ENCODE measurements at regions not wholly inside any gene's neighbourhood (a gene's known extent, or its start where the extent isn't known, plus 50 kb on each side); places are given as distances from the start of the nearest gene placed in this dataset.

DNA sequence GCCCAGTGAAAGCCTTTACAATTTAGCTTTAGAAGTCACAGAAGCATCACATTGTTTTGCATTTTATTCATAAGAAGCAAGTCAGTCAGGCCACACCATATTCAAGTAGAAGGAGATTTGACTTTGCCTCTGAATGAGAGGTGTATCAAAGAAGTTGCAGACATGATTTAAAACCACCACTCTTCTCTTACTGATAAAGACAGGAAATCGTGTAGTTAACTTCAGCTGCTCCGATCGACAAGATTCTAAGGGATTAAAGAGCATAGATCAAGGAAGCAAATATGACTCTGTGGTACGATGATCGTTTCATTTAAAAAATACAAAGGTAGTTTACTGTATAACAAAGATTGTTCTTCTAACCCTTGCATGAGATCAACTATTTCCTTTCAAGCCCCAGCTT lies 328.0 kb upstream of the PPP1R2C start:
- H3K36me3 ChIP-seq (ENCODE audit: control insufficient read depth, insufficient read depth, low read length), result no peaks in the 10 kb centered on the region
- H3K27ac ChIP-seq (ENCODE audit: low read length), result no peak overlapping the region
- peaks cover 4% of the 10 kb centered on the region for H3K9me3 ChIP-seq (ENCODE audit: control insufficient read depth, low read depth, low read length)
- peaks cover 3% of the 10 kb centered on the region for H3K4me1 ChIP-seq (ENCODE audit: control insufficient read depth, insufficient read depth, low read length)
- no peaks in the 10 kb centered on the region for H3K27me3 ChIP-seq (ENCODE audit: control insufficient read depth, insufficient read depth, low read length)
- WGBS (ENCODE audit: insufficient coverage, low lambda C conversion rate), result 92% methylated on average over 2 of the region's 5 CpGs
- DNase-seq, result no peak
- no peak overlapping the region for H3K4me3 ChIP-seq (ENCODE audit: low read length)

DNA sequence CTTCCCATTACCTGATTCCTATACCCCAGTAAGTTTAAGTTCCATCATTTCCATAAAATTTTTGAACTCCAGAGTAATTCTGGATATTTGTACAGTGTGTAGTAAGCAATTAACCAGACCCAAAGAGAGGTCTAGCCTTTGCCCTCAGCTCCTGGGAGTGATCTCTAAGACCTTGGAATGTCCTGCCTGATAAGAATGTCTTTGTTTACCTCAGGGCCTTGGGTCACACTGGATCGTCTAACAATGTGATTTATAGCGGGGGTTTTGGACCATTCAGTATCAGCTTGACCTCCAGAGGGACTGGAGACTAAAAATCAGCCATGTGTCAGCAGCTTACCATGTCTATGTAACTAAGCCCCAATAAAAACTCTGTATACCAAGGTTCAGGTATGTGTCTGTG lies 330.9 kb upstream of the PPP1R2C start:
- WGBS (ENCODE audit: insufficient coverage, low lambda C conversion rate), result no CpG with 5 or more reads among the region's 2 CpGs
- peaks cover 4% of the 10 kb centered on the region for H3K9me3 ChIP-seq (ENCODE audit: control insufficient read depth, low read depth, low read length)
- no peaks in the 10 kb centered on the region for H3K27me3 ChIP-seq (ENCODE audit: control insufficient read depth, insufficient read depth, low read length)
- peak in 1 of 2 donors; percentile 16 for DNase-seq
- no peak overlapping the region for H3K4me3 ChIP-seq (ENCODE audit: low read length)
- H3K27ac ChIP-seq (ENCODE audit: low read length), result no peak overlapping the region
- H3K4me1 ChIP-seq (ENCODE audit: control insufficient read depth, insufficient read depth, low read length), result peaks cover 3% of the 10 kb centered on the region
- H3K36me3 ChIP-seq (ENCODE audit: control insufficient read depth, insufficient read depth, low read length), result no peaks in the 10 kb centered on the region

DNA sequence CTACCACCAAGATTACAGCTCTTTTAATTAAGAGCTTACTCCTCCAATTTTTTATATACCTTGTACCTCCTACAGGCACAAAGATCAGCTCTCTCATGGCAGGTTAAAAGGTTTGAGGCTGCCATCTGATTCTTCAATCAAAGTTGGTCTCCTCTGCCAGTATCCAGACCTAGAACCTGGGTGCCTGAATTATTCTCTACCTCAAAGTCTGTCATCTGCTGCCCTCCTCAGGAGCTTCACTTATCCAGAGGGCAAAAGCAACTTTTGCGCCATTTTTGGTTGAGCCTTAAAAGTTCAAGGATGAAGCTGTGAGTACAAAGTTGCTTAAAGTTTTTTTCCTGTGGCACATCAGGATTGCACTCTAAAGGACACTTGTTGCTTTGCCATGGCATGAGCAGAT lies 343.7 kb upstream of the PPP1R2C start:
- no CpG with 5 or more reads among the region's 1 CpG for WGBS (ENCODE audit: insufficient coverage, low lambda C conversion rate)
- no peak for DNase-seq
- Histone ChIP-seq H3K9me3 (ENCODE audit: control insufficient read depth, low read depth, low read length) (no peaks in the 10 kb centered on the region), H3K36me3 (ENCODE audit: control insufficient read depth, insufficient read depth, low read length) (no peaks in the 10 kb centered on the region), H3K4me3 (ENCODE audit: low read length) (no peak overlapping the region), H3K27ac (ENCODE audit: low read length) (no peak overlapping the region), H3K27me3 (ENCODE audit: control insufficient read depth, insufficient read depth, low read length) (no peaks in the 10 kb centered on the region), H3K4me1 (ENCODE audit: control insufficient read depth, insufficient read depth, low read length) (no peaks in the 10 kb centered on the region)

DNA sequence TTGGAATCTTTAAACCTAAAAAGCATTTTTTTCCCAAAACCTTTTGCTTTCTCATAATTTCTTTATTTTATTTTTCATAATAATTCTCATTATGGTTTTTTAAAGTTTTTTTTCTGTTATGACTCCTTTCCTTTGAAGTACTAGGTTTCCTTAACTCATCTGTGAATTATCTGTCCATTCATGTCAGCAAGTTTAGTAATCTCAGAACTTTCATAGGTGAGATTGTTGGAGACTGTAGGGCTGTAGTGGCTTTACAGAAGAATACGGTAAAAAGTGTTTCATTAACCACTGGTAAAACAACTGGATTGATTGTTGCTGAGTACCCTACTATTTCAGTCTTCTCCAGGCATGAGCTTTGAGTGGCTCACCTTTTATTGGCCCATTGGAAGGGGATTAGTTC lies 361.7 kb upstream of the PPP1R2C start:
- Histone ChIP-seq H3K36me3 (ENCODE audit: control insufficient read depth, insufficient read depth, low read length) (no peaks in the 10 kb centered on the region), H3K9me3 (ENCODE audit: control insufficient read depth, low read depth, low read length) (no peaks in the 10 kb centered on the region), H3K27ac (ENCODE audit: low read length) (no peak overlapping the region), H3K4me3 (ENCODE audit: low read length) (no peak overlapping the region), H3K4me1 (ENCODE audit: control insufficient read depth, insufficient read depth, low read length) (no peaks in the 10 kb centered on the region), H3K27me3 (ENCODE audit: control insufficient read depth, insufficient read depth, low read length) (no peaks in the 10 kb centered on the region)
- DNase-seq, result no peak
- no CpG with 5 or more reads among the region's 1 CpG for WGBS (ENCODE audit: insufficient coverage, low lambda C conversion rate)

DNA sequence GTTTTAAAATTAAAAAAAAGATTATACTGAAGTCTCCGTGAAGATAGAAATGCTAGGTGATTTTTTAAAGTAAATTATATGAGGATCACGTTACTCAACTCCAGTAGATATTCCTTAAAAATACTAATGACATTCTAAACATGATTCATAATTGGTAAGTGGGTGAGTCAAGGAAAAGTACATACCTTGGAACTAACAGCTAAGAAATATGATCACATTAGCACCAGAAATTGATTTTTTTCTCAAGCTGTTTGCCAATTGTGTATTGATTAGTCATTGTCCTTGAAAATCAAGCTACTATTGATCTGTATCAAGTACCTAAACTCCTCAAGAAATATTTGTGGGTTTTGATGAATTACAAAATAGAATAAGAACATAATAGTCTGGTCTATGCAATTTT lies 362.6 kb upstream of the PPP1R2C start:
- Histone ChIP-seq H3K4me3 (ENCODE audit: low read length) (no peak overlapping the region), H3K9me3 (ENCODE audit: control insufficient read depth, low read depth, low read length) (no peaks in the 10 kb centered on the region), H3K36me3 (ENCODE audit: control insufficient read depth, insufficient read depth, low read length) (no peaks in the 10 kb centered on the region), H3K27ac (ENCODE audit: low read length) (no peak overlapping the region), H3K4me1 (ENCODE audit: control insufficient read depth, insufficient read depth, low read length) (no peaks in the 10 kb centered on the region), H3K27me3 (ENCODE audit: control insufficient read depth, insufficient read depth, low read length) (no peaks in the 10 kb centered on the region)
- WGBS (ENCODE audit: insufficient coverage, low lambda C conversion rate), result no CpG with 5 or more reads among the region's 2 CpGs
- DNase-seq, result no peak

DNA sequence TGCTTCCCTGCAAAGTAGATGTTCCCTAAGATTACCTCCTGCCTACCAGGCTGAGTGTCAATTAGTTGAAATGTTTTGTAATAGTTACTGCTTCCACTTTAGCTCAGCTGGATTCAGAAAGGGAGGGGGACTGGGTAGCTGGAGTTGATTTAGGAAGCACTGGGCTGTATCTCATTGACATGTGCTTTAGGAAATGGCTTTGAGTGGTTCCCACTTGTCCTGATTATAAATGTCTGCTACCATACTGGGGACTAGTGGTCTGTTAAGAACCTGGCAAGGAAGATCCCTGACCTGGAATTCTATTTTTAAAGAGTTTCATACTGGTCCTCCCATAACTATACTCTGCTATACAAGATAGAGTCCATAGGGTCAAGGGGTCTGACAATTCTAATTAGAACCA lies 363.9 kb upstream of the PPP1R2C start:
- H3K27me3 ChIP-seq (ENCODE audit: control insufficient read depth, insufficient read depth, low read length), result no peaks in the 10 kb centered on the region
- no peak overlapping the region for H3K27ac ChIP-seq (ENCODE audit: low read length)
- H3K36me3 ChIP-seq (ENCODE audit: control insufficient read depth, insufficient read depth, low read length), result no peaks in the 10 kb centered on the region
- no peak overlapping the region for H3K4me3 ChIP-seq (ENCODE audit: low read length)
- H3K4me1 ChIP-seq (ENCODE audit: control insufficient read depth, insufficient read depth, low read length), result no peaks in the 10 kb centered on the region
- no peaks in the 10 kb centered on the region for H3K9me3 ChIP-seq (ENCODE audit: control insufficient read depth, low read depth, low read length)
- DNase-seq, result no peak

DNA sequence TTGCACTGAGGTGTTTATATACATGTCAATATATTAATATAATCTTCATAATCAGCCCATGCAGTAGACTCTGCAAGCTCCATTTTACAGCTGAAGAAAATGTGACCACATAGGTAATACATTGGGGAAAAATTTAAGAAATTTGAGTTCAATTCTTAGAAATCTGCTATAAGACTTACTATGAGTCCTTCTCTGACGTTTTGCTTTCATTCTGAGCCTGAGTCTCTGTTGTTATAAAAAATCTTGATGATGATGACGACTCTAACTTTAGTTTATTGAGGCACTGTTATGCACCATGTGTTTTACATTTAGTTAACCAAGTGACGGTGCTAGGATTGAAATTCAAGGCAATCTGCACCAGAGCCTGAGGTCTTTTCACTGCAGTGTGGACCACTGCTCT lies 370.3 kb upstream of the PPP1R2C start:
- H3K4me1 ChIP-seq (ENCODE audit: control insufficient read depth, insufficient read depth, low read length), result no peaks in the 10 kb centered on the region
- H3K36me3 ChIP-seq (ENCODE audit: control insufficient read depth, insufficient read depth, low read length), result no peaks in the 10 kb centered on the region
- no peaks in the 10 kb centered on the region for H3K9me3 ChIP-seq (ENCODE audit: control insufficient read depth, low read depth, low read length)
- H3K27me3 ChIP-seq (ENCODE audit: control insufficient read depth, insufficient read depth, low read length), result no peaks in the 10 kb centered on the region
- WGBS (ENCODE audit: insufficient coverage, low lambda C conversion rate), result no CpG with 5 or more reads among the region's 3 CpGs
- no peak overlapping the region for H3K27ac ChIP-seq (ENCODE audit: low read length)
- H3K4me3 ChIP-seq (ENCODE audit: low read length), result no peak overlapping the region
- no peak for DNase-seq

DNA sequence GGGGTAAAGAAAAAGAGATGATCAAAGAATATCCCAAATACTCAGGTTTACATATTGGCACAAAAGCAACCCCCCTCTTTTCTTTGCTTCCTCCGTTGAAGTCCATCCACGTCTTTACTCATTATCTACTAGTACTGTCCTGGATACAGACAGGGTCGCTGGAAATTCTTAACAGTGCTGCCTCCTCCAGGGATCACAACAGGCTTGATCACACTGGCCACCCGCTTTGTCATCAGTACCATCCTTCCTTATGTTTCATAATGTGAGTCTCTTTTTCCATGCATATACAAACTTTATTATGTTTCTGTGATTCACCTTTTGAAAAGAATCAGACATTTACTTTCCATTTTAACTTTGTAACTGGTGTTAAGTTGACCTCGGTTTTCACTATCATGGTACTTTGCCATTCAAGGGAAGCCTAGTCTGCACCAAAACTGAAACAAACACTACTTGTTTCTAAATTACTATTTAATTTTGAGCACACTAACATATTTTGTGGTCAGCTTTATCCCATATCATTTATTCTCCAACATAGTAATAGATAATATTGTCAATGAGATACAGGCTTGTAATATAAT lies 387.5 kb upstream of the PPP1R2C start:
- H3K27me3 ChIP-seq (ENCODE audit: control insufficient read depth, insufficient read depth, low read length), result no peaks in the 10 kb centered on the region
- H3K4me1 ChIP-seq (ENCODE audit: control insufficient read depth, insufficient read depth, low read length), result no peaks in the 10 kb centered on the region
- no peak overlapping the region for H3K4me3 ChIP-seq (ENCODE audit: low read length)
- no CpG with 5 or more reads among the region's 5 CpGs for WGBS (ENCODE audit: insufficient coverage, low lambda C conversion rate)
- DNase-seq, result no peak
- no peaks in the 10 kb centered on the region for H3K36me3 ChIP-seq (ENCODE audit: control insufficient read depth, insufficient read depth, low read length)
- H3K9me3 ChIP-seq (ENCODE audit: control insufficient read depth, low read depth, low read length), result peaks cover 4% of the 10 kb centered on the region
- H3K27ac ChIP-seq (ENCODE audit: low read length), result no peak overlapping the region

DNA sequence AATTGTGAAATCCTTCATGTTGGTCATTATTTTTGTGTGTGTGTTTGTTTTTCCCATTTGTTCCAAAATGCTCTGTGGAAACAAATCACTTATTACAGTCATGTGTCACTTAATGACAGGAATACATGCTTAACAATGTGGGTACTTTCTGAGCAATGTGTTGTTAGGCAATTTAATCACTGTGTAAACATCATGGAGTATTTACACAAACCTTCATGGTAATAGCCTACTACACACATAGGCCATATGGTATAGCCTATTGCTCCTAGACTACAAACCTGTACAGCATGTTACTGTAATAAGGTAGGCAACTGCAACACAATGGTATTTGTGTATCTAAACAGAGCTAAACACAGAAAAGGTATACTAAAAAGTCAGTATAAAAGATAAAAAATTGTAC lies 388.9 kb upstream of the PPP1R2C start:
- Histone ChIP-seq H3K4me1 (ENCODE audit: control insufficient read depth, insufficient read depth, low read length) (no peaks in the 10 kb centered on the region), H3K4me3 (ENCODE audit: low read length) (no peak overlapping the region), H3K36me3 (ENCODE audit: control insufficient read depth, insufficient read depth, low read length) (no peaks in the 10 kb centered on the region), H3K27me3 (ENCODE audit: control insufficient read depth, insufficient read depth, low read length) (no peaks in the 10 kb centered on the region), H3K9me3 (ENCODE audit: control insufficient read depth, low read depth, low read length) (peaks cover 4% of the 10 kb centered on the region), H3K27ac (ENCODE audit: low read length) (no peak overlapping the region)
- DNase-seq, result peak in 1 of 2 donors; percentile 26

DNA sequence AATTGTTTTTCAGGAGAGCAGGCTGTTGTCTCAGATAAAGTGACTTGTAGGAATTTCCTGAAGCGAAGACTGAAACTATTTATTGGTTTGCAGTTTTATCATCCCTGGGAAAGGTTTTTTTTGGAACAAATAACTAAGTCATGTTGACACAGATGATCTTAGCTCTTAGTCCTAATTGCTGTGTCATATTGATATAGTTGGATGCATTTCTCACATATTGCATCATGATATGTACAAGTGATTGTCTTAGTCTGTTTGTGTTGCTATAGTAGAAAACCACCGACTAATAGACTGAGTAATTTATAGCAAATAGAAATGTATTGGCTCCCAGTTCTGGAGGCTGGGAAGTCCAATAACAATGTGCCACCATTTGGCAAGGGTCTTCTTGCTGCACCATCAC lies 397.5 kb upstream of the PPP1R2C start:
- WGBS (ENCODE audit: insufficient coverage, low lambda C conversion rate), result no CpG with 5 or more reads among the region's 2 CpGs
- Histone ChIP-seq H3K27me3 (ENCODE audit: control insufficient read depth, insufficient read depth, low read length) (no peaks in the 10 kb centered on the region), H3K4me3 (ENCODE audit: low read length) (no peak overlapping the region), H3K4me1 (ENCODE audit: control insufficient read depth, insufficient read depth, low read length) (no peaks in the 10 kb centered on the region), H3K9me3 (ENCODE audit: control insufficient read depth, low read depth, low read length) (no peaks in the 10 kb centered on the region), H3K27ac (ENCODE audit: low read length) (no peak overlapping the region), H3K36me3 (ENCODE audit: control insufficient read depth, insufficient read depth, low read length) (no peaks in the 10 kb centered on the region)
- DNase-seq, result no peak

DNA sequence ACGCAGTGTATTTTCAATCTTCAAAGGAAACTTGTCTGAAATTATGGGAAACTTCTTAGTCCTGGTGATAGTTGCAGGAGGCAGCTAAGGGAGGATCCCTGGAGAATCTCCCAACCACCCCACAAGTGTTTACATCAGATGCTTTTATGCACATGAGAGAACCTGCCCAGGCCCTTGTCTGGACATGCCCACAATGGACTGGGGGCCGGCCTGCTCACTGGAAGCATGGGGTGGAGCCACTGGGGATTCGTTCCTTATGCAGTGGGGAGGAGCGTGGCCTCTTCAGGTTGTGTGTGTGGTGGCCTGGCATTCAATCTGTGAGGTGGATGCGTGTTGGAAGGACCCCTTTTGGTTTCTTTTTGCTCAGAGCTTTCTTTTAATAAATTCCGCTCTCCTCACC lies 398.7 kb upstream of the PPP1R2C start:
- no CpG with 5 or more reads among the region's 6 CpGs for WGBS (ENCODE audit: insufficient coverage, low lambda C conversion rate)

More for the DNA sequence above, 398.7 kb upstream of the PPP1R2C start:
- DNase-seq, result no peak
- Histone ChIP-seq H3K27me3 (ENCODE audit: control insufficient read depth, insufficient read depth, low read length) (no peaks in the 10 kb centered on the region), H3K4me1 (ENCODE audit: control insufficient read depth, insufficient read depth, low read length) (no peaks in the 10 kb centered on the region), H3K36me3 (ENCODE audit: control insufficient read depth, insufficient read depth, low read length) (no peaks in the 10 kb centered on the region), H3K9me3 (ENCODE audit: control insufficient read depth, low read depth, low read length) (no peaks in the 10 kb centered on the region), H3K4me3 (ENCODE audit: low read length) (no peak overlapping the region), H3K27ac (ENCODE audit: low read length) (no peak overlapping the region)
